GM23248 (cell line): ENCODE measurements at regions not wholly inside any gene's neighbourhood (a gene's known extent, or its start where the extent isn't known, plus 50 kb on each side); places are given as distances from the start of the nearest gene placed in this dataset.
"Not testable (repeated sequence)": the region's sequence is repeated elsewhere in the genome, so short reads cannot be mapped to it uniquely, and the experiment has no call there.

Source experiments
- EZH2 ChIP-seq: fragments of 200-600 bp; sonication (generic); IDR thresholded peaks from 2 replicates; pipeline ENCODE4 v1.6.1; 2018; ENCODE audit warnings: antibody characterized with exemption, mild to moderate bottlenecking; ENCODE audit not compliant: insufficient read depth, poor library complexity, severe bottlenecking
- EZH2phosphoT487 ChIP-seq: fragments of 200-600 bp; sonication (generic); IDR thresholded peaks from 2 replicates; pipeline ENCODE4 v1.6.1; 2018; ENCODE audit warnings: antibody characterized with exemption, moderate library complexity, mild to moderate bottlenecking, low read depth; ENCODE audit not compliant: insufficient read depth

GRCh38 chr22:19660583-19660982 is 53.7 kb upstream of the SEPTIN5 start:
- TF ChIP-seq EZH2phosphoT487, EZH2: not testable (repeated sequence)
